OCI-LY7 (cell line): ENCODE measurements at regions not wholly inside any gene's neighbourhood (a gene's known extent, or its start where the extent isn't known, plus 50 kb on each side); places are given as distances from the start of the nearest gene placed in this dataset.

Experiments
- BruUV-seq: library from RNA; stranded (reverse); fragments of 400-500 nt; replicated peaks from 2 replicates; lab custom pipeline; 2021; lab: Mats Ljungman, UMichigan
- CTCF ChIA-PET: fragments of 300-600 bp; sonication (Branson Sonifier 250); formaldehyde crosslinking; loops from one replicate; lab custom pipeline; 2022; ENCODE audit warnings: antibody characterized with exemption; ENCODE audit not compliant: unreplicated experiment; lab: Charles Lee
- POLR2A ChIA-PET: fragments of 300-600 bp; sonication (Branson Sonifier 250); formaldehyde crosslinking; loops from one replicate; lab custom pipeline; 2022; ENCODE audit warnings: antibody characterized with exemption; lab: Charles Lee
- DNase-seq: peaks from one replicate; pipeline ENCODE4 v3.0.0-alpha.2; 2015; ENCODE audit warnings: low spot score
- H2AFZ ChIP-seq: fragments of 200-600 bp; sonication (generic), shearing (Covaris generic); 2 replicates; pipeline ENCODE4 v1.6.1; 2014; ENCODE audit warnings: mild to moderate bottlenecking, antibody characterized with exemption, low read length, moderate library complexity
- H3K27ac ChIP-seq: fragments of 200-600 bp; sonication (generic); 2 replicates; pipeline ENCODE4 v1.5.1; 2014; ENCODE audit warnings: mixed run types, low read depth, mild to moderate bottlenecking, moderate library complexity, low read length, inconsistent platforms; ENCODE audit not compliant: poor library complexity, severe bottlenecking
- H3K36me3 ChIP-seq: fragments of 200-600 bp; sonication (generic); 2 replicates; pipeline ENCODE4 v1.6.1; 2014; ENCODE audit warnings: mild to moderate bottlenecking, antibody characterized with exemption, low read length, moderate library complexity, mixed read lengths; ENCODE audit not compliant: insufficient read depth
- H3K4me1 ChIP-seq: fragments of 200-600 bp; sonication (generic); 2 replicates; pipeline ENCODE4 v1.5.1; 2014; ENCODE audit warnings: mild to moderate bottlenecking, low read length; ENCODE audit not compliant: insufficient read depth, poor library complexity, severe bottlenecking
- H3K4me2 ChIP-seq: fragments of 200-600 bp; sonication (generic); 2 replicates; pipeline ENCODE4 v1.6.1; 2014; ENCODE audit warnings: mild to moderate bottlenecking, low read length
- H3K4me3 ChIP-seq: fragments of 200-600 bp; sonication (generic); 2 replicates; pipeline ENCODE4 v1.5.1; 2014; ENCODE audit warnings: mild to moderate bottlenecking, low read depth, low read length; ENCODE audit not compliant: poor library complexity, severe bottlenecking
- H3K79me2 ChIP-seq: fragments of 200-600 bp; sonication (generic); 2 replicates; pipeline ENCODE4 v1.6.1; 2016; ENCODE audit warnings: low read depth, mild to moderate bottlenecking, low read length, moderate library complexity, mixed read lengths; ENCODE audit not compliant: insufficient read depth
- H3K9me2 ChIP-seq: fragments of 200-600 bp; sonication (generic); 2 replicates; pipeline ENCODE4 v1.6.1; 2016; ENCODE audit warnings: mild to moderate bottlenecking, low read length, mixed read lengths; ENCODE audit not compliant: insufficient read depth
- H3K9me3 ChIP-seq: fragments of 200-600 bp; sonication (generic); 2 replicates; pipeline ENCODE4 v1.6.1; 2014; ENCODE audit warnings: mild to moderate bottlenecking, mixed run types, low read length, mixed read lengths
- H4K20me1 ChIP-seq: fragments of 200-600 bp; sonication (generic); 2 replicates; pipeline ENCODE4 v1.6.1; 2014; ENCODE audit warnings: mild to moderate bottlenecking, antibody characterized with exemption, low read length, moderate library complexity, mixed read lengths; ENCODE audit not compliant: insufficient read depth
- EZH2phosphoT487 ChIP-seq: fragments of 200-600 bp; sonication (generic); IDR thresholded peaks from 2 replicates; pipeline ENCODE4 v1.6.1; 2018; ENCODE audit warnings: low read depth, borderline replicate concordance, mild to moderate bottlenecking, mixed run types, antibody characterized with exemption, low read length, moderate library complexity, mixed read lengths
- intact Hi-C: fragments of 100-400 bp; cut with micrococcal nuclease; formaldehyde crosslinking; loops from one replicate; pipeline ENCODE4 v1.10.0; 2022; ENCODE audit not compliant: unreplicated experiment
- TF ChIP-seq, protein P1 (sequence below): fragments of 200-600 bp; sonication (generic); conservative IDR thresholded peaks from 2 replicates; pipeline ENCODE4 v1.5.1; 2014; ENCODE audit warnings: mild to moderate bottlenecking, antibody characterized with exemption, low read length, moderate library complexity, mixed read lengths

DNA sequence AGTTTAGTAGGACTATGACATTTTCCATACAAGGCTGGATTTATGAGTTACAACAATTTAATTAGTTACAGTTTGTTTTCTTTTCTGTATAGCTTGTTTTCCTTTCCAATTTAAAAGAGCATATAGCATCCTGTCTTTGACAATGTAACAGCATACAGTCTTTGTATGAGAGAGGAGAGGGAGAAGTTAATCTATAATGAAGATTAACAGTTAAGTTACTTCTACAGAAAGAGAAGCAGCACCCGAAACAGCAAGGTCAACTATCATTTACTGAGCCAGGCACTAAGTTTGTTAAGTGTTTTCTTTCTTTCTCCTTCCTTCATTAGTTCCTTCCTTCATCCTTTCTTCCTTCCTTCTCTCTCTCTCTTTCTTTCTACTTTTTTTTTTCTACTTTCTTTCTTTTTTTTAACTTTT, 52.3 kb upstream of the RAB4A start:
- H3K4me1 ChIP-seq, result no peaks in the 10 kb centered on the region
- DNase-seq, result no peak
- CTCF ChIA-PET, result no interaction called here
- TF ChIP-seq, protein P1, sequence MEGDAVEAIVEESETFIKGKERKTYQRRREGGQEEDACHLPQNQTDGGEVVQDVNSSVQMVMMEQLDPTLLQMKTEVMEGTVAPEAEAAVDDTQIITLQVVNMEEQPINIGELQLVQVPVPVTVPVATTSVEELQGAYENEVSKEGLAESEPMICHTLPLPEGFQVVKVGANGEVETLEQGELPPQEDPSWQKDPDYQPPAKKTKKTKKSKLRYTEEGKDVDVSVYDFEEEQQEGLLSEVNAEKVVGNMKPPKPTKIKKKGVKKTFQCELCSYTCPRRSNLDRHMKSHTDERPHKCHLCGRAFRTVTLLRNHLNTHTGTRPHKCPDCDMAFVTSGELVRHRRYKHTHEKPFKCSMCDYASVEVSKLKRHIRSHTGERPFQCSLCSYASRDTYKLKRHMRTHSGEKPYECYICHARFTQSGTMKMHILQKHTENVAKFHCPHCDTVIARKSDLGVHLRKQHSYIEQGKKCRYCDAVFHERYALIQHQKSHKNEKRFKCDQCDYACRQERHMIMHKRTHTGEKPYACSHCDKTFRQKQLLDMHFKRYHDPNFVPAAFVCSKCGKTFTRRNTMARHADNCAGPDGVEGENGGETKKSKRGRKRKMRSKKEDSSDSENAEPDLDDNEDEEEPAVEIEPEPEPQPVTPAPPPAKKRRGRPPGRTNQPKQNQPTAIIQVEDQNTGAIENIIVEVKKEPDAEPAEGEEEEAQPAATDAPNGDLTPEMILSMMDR, result no peak
- TF ChIP-seq EZH2phosphoT487, result no peak
- no peaks in the 10 kb centered on the region for H3K9me3 ChIP-seq
- no peaks in the 10 kb centered on the region for H3K79me2 ChIP-seq
- no peaks in the 10 kb centered on the region for H3K9me2 ChIP-seq
- no peak overlapping the region for H3K4me3 ChIP-seq
- no TSS peak for BruUV-seq
- no peaks in the 10 kb centered on the region for H3K36me3 ChIP-seq
- H3K27ac ChIP-seq, result no peak overlapping the region
- no peak overlapping the region for H3K4me2 ChIP-seq
- H2AFZ ChIP-seq, result no peak overlapping the region
- intact Hi-C loops, result no loop called here
- no peaks in the 10 kb centered on the region for H4K20me1 ChIP-seq
- POLR2A ChIA-PET, result interaction anchor here (1.1 kb wide), 1 partner anchor 224 kb away, joined by 3 read pairs; no protein-coding TSS in a partner anchor

DNA sequence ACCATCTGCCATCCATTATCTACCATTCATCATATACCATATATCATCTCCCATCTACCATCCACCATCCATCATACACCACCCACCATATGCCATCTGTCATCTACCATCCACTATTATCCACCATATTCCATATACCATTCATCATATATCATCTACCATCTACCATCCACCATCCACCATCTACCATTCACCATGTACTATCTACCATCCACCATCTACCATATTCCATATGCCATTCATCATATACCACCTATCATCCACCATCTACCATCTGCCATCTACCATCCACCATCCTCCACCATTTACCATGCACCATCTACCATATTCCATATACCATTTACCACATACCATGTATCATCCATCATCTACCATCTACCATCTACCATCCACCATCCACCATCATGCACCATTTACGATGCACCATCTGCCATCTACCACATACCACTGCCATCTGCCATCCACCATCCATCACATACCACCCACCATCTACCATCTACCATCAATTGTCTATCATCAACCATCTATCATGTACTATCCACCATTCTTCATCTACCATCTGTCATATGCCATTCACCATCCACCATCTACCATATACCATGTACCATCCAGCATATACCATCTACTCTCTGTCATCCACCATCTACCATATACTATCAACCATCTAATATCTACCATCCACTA, 50.6 kb upstream of the RAB4A start:
- BruUV-seq, result no TSS peak
- Histone ChIP-seq H2AFZ (no peak overlapping the region), H3K27ac (no peak overlapping the region), H3K9me2 (no peaks in the 10 kb centered on the region), H3K9me3 (no peaks in the 10 kb centered on the region), H3K79me2 (no peaks in the 10 kb centered on the region), H3K4me3 (no peak overlapping the region), H3K4me1 (no peaks in the 10 kb centered on the region), H4K20me1 (no peaks in the 10 kb centered on the region), H3K4me2 (no peak overlapping the region), H3K36me3 (no peaks in the 10 kb centered on the region)
- no peak for DNase-seq
- intact Hi-C loops, result loop anchor here (10.0 kb wide), 1 partner anchor 526 kb away; no protein-coding TSS in a partner anchor
- ChIA-PET POLR2A (no interaction called here), CTCF (no interaction called here)
- TF ChIP-seq EZH2phosphoT487, result no peak
- TF ChIP-seq, protein P1, result no peak
